ENCODE measurements at regions not wholly inside any gene's neighbourhood (a gene's known extent, or its start where the extent isn't known, plus 50 kb on each side); places are given as distances from the start of the nearest gene placed in this dataset.
"Not testable (repeated sequence)": the region's sequence is repeated elsewhere in the genome, so short reads cannot be mapped to it uniquely, and the experiment has no call there.

DNA sequence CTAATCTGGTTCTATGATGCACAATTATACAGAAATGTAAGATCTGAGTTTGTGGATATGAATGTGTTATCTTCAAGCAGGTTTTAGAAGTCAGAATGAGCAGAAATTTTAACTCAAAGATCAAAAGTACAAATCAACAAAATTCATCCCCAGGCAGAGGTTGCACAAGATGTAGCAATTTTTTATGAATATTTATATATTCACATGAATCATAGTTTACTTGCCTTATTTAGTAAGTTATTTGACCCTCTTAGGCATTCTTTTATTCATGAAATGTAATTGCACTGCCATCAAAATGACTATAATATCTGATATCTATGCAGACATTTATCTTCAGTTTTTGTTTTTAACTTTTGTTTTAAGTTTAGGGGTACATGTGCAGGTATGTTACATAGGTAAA is 103.1 kb upstream of the DAZL start:
- DNase-seq = no peak

- not testable (repeated sequence) for DNase-seq
Observed at GRCh38 chr3:16711691-16712090, 106.5 kb upstream of the DAZL start.

GRCh38 chr3:16715281-16715680 is 110.1 kb upstream of the DAZL start:
- no peak for DNase-seq

- DNase-seq = no peak
Observed at GRCh38 chr3:16719426-16719825, 114.2 kb upstream of the DAZL start.

DNA sequence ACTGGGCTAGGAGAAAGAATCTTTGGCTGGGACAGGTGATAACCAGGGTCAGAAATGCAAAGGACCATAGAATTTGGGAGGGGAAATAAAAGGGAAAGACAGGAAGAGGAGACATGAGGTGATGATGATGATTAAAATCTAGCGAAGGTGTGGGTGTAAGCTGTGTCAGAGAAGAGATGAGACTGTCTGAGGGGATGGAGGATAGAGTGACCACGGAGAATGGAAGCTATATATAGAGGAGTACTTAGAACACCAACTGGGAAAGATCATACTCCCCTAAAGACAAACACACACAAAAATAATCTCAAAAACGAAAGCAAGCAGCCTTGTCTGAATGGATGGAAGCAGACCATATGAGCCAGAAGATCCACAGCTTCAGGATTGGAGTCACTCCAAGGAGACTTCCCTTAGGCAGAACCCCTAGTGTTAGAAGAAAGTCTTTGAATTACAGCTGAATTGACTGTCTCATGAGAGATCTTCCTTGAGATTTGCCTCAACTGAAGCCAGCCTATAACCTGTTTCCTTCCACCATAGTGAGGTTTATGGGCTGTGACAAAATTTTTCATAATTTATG is 115.2 kb upstream of the DAZL start:
- no peak for DNase-seq

DNA sequence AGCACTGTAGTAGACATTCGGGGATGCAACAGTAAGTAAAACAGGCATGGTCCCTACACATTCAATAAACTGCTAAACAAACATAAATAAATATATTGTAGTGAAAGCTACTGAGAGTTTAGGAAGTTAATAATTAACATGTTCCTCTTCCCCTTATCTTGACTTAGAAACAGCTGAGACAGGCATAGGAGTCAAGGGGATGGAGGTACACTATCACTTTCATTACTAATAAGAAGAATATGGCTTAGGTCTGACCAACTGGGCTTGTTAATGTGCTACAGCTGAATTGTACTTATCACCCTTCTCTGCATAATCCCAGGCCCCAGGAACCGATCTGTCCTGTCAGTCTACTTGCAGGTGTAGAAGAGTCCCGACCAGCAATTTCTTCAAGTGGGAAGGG is 116.3 kb upstream of the DAZL start:
- DNase-seq = no peak

DNA sequence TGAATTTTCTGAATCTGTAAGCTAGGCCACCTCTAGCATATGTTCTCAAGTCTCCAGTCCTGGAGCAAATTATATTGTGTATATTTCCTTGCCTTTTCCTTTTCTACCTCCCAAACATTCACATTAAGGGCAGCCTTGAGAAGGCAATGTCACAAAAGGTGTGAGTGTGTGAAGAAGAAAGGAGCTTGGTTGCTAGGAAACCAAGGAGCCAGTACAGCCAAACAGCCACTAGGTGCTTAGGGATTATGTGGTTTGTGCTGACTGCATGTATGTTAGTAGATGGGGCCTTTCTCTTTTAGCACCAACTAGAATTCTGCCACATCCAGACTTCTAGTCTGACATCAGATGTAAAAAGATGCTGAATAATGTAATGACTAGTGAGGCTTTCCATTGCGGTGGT is 118.8 kb upstream of the DAZL start:
- no peak for DNase-seq

- DNase-seq = no peak
Observed at GRCh38 chr3:16724487-16724886, 119.3 kb upstream of the DAZL start.

DNA sequence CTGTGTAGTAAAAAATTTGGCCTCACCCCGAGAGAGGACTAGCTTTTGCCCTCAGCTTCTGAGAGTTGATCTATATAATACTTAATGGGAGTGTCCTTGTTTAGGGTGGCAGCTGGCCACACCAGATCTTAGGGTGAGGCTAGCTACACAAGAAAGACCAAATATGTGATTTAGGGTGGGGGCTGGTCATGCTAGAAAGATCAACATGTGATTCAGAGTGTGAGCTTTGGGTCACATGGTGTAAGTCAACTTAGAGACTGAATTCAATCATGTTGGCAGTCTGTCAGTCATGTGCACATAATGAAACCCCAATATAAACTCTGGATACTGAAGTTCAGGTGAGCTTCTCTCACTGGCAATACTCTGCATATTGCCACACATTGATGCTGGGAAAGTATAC is 120.7 kb upstream of the DAZL start:
- DNase-seq = no peak

DNA sequence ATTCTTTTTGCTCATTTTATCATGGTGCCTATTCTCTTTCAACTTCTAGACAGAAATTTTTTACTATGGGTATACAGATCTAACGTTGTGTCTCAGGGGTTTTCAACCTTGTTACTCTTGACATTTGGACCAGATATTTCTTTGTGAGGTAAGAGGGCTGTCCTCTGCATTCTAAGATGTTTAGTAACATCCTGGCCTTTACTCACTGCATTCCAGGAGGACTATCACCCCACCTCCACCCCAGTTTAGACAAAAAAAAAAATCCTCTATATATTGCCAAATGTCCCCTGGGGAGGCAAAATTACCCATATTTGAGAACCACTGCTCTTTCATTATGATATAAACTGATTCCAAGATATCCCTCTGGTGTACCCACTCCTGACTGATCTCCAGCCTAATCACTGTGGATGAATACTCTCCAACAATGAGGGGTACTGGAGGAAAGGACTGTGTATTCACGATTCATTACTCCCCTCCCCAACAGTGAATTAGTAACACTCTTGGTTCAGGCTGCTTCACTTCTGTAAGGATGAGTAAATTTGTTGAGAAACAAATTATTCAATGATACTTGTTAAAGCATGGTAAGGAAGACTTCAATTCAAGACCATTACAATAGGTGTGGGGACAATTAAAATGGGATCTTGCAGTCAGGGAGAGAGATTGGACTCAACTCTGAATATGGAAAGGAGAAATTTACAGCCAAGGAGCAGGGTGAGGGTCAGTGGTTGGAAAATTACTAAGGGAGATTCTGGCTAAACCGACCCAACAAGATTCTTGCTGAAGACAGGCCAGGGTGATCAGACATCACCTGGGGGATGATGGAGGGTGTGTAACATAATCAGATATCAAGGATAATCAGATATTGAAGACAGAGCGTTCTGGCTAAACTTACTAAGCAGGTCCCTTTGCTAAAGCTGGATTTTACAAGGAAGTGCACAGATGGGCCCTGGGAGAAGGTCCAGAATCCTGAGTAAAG is 123.8 kb upstream of the DAZL start:
- DNase-seq = no peak

- no peak for DNase-seq
Observed at GRCh38 chr3:16738451-16738850, 133.2 kb upstream of the DAZL start.

GRCh38 chr3:16739541-16740105 is 134.4 kb upstream of the DAZL start:
- no peak for DNase-seq

DNA sequence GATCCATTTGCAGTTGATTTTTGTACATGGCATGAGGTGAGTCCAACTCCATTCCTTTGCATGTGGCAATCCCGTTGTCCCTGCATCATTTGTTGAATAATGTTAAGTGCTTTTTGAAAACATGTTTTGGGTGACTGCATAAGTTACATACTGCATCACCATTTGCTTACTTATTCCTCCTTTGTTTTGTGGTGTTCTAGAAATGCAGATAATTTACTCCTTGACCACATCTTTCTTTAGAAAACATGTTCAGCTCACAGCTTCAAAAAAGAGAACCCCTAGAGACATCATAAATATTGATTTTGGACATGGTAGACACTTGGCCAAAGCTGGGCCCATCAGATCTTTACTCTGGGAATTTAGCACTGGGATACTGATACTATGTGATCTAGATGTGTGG is 135.3 kb upstream of the DAZL start:
- DNase-seq = no peak

- no peak for DNase-seq
Observed at GRCh38 chr3:16741103-16741758, 136.0 kb upstream of the DAZL start.

DNA sequence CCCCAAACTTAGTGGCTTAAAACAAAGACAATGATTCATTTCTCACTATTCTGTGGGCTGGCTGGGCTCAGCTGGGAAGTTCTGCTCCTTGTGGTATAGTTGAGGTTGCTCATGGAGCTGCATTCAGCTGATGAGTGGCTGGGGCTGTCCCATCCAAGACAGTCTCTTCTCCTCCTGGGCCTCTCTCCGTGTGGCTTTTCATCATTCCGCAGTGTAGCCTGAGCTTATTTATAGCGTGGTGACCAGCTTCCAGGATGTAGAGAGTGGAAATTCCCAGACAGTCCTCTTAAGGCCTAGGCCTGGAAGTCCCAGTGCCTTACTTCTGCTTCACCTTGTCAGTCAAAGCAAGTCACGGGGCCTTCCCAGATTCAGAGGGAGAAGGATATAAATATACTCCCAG is 136.7 kb upstream of the DAZL start:
- DNase-seq = no peak

- DNase-seq = no peak
Observed at GRCh38 chr3:16743276-16743675, 138.1 kb upstream of the DAZL start.

GRCh38 chr3:16759227-16759903 is 125.4 kb upstream of the PLCL2 start:
- no peak for DNase-seq

DNA sequence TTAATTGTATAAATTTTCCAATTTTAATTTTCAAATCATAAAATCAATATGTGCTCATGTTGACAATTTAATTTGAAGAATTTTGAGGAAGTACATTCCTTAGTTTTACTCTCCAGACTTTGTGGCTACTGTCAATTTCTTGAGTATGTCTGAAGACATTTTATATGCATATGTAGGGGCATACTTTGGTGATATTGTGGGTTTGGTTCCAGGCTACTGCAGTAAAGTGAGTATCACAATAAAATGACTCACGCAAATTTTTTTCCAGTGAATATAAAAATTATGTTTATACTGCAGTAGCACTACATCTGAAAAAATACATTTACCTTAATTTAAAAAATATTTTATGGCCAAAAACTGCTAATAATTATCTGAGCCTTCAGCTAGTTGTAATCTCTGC is 123.2 kb upstream of the PLCL2 start:
- no peak for DNase-seq

- DNase-seq = no peak
Observed at GRCh38 chr3:16765661-16766060, 119.1 kb upstream of the PLCL2 start.

DNA sequence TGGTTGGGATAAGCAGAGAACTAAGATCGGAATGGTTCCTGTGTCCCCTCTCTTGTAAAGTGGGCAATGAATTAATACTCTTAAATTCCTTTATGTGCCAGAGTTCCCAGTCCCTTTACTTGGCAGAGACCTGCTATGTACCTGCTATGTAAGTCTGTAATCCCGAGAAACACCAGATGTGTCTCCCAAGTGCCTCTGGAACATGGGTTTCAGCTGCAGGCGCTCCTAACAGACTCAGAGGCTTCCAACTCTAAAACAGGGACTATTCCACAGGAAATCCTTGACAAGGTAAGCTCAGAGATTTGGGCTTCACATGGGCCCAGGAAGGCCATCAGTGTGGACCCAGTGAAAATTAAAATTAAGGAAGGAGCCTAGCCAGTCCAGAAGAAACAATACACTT is 117.7 kb upstream of the PLCL2 start:
- DNase-seq = no peak

- no peak for DNase-seq
Observed at GRCh38 chr3:16768014-16768413, 116.7 kb upstream of the PLCL2 start.

DNA sequence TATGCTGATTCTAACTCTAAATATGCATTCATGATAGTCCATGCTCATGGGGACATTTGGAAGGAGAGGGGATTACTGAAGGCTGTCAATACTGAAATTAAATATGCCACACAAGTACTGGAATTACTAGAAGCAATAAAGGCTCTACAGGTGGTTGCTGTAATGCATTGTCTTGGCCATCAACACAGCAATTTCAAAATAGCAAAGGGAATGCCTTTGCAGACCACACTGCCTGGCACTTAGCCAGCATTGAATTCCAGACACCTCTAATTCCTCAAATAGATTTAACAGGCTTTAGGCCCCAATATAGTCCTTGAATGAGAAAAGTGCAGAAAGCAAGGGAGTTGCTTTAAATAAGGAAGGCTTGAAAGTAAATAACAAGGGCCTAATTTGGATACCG is 115.8 kb upstream of the PLCL2 start:
- no peak for DNase-seq

GRCh38 chr3:16769525-16769924 is 115.2 kb upstream of the PLCL2 start:
- DNase-seq = no peak

Data from NCI-H1694 (cell line).